ENCODE measurements at regions not wholly inside any gene's neighbourhood (a gene's known extent, or its start where the extent isn't known, plus 50 kb on each side); places are given as distances from the start of the nearest gene placed in this dataset.

DNA sequence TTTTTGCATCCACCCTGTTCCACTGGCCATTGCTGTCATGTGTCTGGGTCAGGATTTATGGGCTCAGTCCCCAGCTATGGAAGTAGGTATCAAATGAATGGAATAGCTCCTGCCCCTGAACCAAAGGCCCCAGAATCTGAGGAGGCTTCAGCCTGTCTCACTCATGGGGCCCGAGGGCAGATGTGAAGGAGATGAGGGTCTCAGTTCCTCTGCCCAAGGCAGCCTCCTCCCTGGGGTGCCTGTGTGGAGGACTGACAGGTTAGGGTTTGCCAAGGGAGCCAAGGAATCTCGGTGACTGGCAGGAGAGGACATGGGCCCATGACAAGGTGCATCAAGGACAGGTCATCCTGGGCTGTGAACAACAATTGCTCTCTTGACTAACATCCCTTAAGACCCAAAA, 70.4 kb downstream of the CPN2 start:
- Histone ChIP-seq H3K9ac (ENCODE audit: low read depth in 1 of 2, low read length in 2 of 2) (no peak overlapping the region), H3K4me1 (ENCODE audit: control insufficient read depth in 1 of 2, insufficient read depth in 2 of 2, low read length in 2 of 2) (peaks cover 0 to 9% of the 10 kb centered on the region in 2 donors), H3K36me3 (ENCODE audit: control insufficient read depth in 1 of 2, insufficient read depth in 2 of 2, low read length in 2 of 2) (no peaks in the 10 kb centered on the region), H3K27me3 (ENCODE audit: control insufficient read depth in 1 of 2, insufficient read depth in 2 of 2, low read length in 2 of 2) (no peaks in the 10 kb centered on the region), H3K4me3 (ENCODE audit: low read depth in 1 of 2, low read length in 2 of 2) (no peak overlapping the region), H3K27ac (ENCODE audit: low read depth, low read length) (no peak overlapping the region), H3K9me3 (ENCODE audit: control insufficient read depth in 1 of 2, low read length in 2 of 2) (no peaks in the 10 kb centered on the region)

GRCh38 chr3:194281306-194281705, 69.8 kb downstream of the CPN2 start:
- no peaks in the 10 kb centered on the region for H3K27me3 ChIP-seq (ENCODE audit: control insufficient read depth in 1 of 2, insufficient read depth in 2 of 2, low read length in 2 of 2)
- H3K36me3 ChIP-seq (ENCODE audit: control insufficient read depth in 1 of 2, insufficient read depth in 2 of 2, low read length in 2 of 2), result no peaks in the 10 kb centered on the region
- peaks cover 0 to 9% of the 10 kb centered on the region in 2 donors for H3K4me1 ChIP-seq (ENCODE audit: control insufficient read depth in 1 of 2, insufficient read depth in 2 of 2, low read length in 2 of 2)
- H3K27ac ChIP-seq (ENCODE audit: low read depth, low read length), result no peak overlapping the region
- no peaks in the 10 kb centered on the region for H3K9me3 ChIP-seq (ENCODE audit: control insufficient read depth in 1 of 2, low read length in 2 of 2)
- no peak overlapping the region for H3K4me3 ChIP-seq (ENCODE audit: low read depth in 1 of 2, low read length in 2 of 2)
- H3K9ac ChIP-seq (ENCODE audit: low read depth in 1 of 2, low read length in 2 of 2), result no peak overlapping the region

DNA sequence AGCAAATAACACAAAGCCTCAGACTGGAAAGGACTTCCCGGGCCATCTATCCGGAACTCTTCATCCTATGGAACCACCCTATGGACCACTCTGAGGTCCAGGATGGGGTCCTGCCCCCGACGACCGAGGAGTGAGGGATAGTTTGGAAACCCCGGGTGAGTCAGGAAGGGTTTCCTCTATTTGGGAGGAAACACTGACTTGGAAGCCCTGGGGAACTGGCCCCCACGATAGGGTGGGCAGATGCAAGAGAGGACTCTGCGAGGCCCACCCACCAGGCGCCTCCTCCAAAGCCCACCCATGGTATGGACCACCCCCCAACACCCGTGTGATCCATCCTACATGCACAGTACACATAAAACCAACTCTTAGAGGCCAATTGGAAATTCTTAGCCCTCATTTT, 69.4 kb downstream of the CPN2 start:
- Histone ChIP-seq H3K27me3 (ENCODE audit: control insufficient read depth in 1 of 2, insufficient read depth in 2 of 2, low read length in 2 of 2) (no peaks in the 10 kb centered on the region), H3K27ac (ENCODE audit: low read depth, low read length) (no peak overlapping the region), H3K4me3 (ENCODE audit: low read depth in 1 of 2, low read length in 2 of 2) (no peak overlapping the region), H3K9me3 (ENCODE audit: control insufficient read depth in 1 of 2, low read length in 2 of 2) (no peaks in the 10 kb centered on the region), H3K9ac (ENCODE audit: low read depth in 1 of 2, low read length in 2 of 2) (no peak overlapping the region), H3K36me3 (ENCODE audit: control insufficient read depth in 1 of 2, insufficient read depth in 2 of 2, low read length in 2 of 2) (no peaks in the 10 kb centered on the region), H3K4me1 (ENCODE audit: control insufficient read depth in 1 of 2, insufficient read depth in 2 of 2, low read length in 2 of 2) (peaks cover 0 to 9% of the 10 kb centered on the region in 2 donors)

- H3K27ac ChIP-seq (ENCODE audit: low read depth, low read length), result no peak overlapping the region
- H3K4me3 ChIP-seq (ENCODE audit: low read depth in 1 of 2, low read length in 2 of 2), result no peak overlapping the region
- H3K4me1 ChIP-seq (ENCODE audit: control insufficient read depth in 1 of 2, insufficient read depth in 2 of 2, low read length in 2 of 2), result peaks cover 0 to 9% of the 10 kb centered on the region in 2 donors
- no peaks in the 10 kb centered on the region for H3K9me3 ChIP-seq (ENCODE audit: control insufficient read depth in 1 of 2, low read length in 2 of 2)
- no peaks in the 10 kb centered on the region for H3K36me3 ChIP-seq (ENCODE audit: control insufficient read depth in 1 of 2, insufficient read depth in 2 of 2, low read length in 2 of 2)
- H3K27me3 ChIP-seq (ENCODE audit: control insufficient read depth in 1 of 2, insufficient read depth in 2 of 2, low read length in 2 of 2), result no peaks in the 10 kb centered on the region
- H3K9ac ChIP-seq (ENCODE audit: low read depth in 1 of 2, low read length in 2 of 2), result no peak overlapping the region
These were observed 68.5 kb downstream of the CPN2 start for GRCh38 chr3:194282436-194283122.

DNA sequence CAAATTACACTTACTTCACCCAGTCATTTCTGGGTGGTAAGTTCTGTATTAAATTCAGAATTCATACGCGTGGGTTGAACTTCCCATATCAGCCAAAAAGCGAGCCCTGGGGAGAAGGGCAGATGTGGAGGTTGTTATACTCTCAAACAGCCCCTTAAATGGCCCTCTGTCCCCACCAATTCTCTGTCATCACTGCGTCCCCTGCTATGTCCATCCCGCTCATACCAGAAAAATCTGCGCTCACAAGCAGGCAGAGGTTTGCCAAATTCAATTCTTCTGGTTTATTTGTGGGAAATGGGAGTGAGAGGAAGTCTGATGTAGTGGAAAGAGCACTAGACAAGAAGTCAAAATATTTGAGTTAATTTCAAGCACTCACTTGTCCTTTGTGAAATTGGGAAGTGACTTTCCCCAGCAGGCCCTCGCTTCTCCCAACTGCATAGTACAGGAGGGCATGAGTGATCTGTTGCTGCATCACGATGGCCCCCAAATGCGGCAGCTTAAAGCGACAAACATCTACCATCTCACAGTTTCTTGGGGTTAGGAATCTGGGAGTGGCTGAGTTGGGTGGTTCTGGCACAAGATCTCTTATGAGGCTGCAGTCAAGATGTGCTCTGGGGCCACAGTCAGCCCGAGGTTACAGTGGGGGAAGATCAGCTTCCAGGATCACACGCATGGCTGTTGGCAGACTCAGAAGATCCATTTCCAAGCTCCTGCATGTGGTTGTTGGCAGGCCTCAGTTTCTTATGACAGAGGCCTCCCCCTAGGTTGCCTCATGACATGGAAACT, 67.7 kb downstream of the CPN2 start:
- Histone ChIP-seq H3K4me1 (ENCODE audit: control insufficient read depth in 1 of 2, insufficient read depth in 2 of 2, low read length in 2 of 2) (peaks cover 0 to 6% of the 10 kb centered on the region in 2 donors), H3K9me3 (ENCODE audit: control insufficient read depth in 1 of 2, low read length in 2 of 2) (no peaks in the 10 kb centered on the region), H3K36me3 (ENCODE audit: control insufficient read depth in 1 of 2, insufficient read depth in 2 of 2, low read length in 2 of 2) (no peaks in the 10 kb centered on the region), H3K9ac (ENCODE audit: low read depth in 1 of 2, low read length in 2 of 2) (no peak overlapping the region), H3K4me3 (ENCODE audit: low read depth in 1 of 2, low read length in 2 of 2) (no peak overlapping the region), H3K27me3 (ENCODE audit: control insufficient read depth in 1 of 2, insufficient read depth in 2 of 2, low read length in 2 of 2) (no peaks in the 10 kb centered on the region), H3K27ac (ENCODE audit: low read depth, low read length) (no peak overlapping the region)

DNA sequence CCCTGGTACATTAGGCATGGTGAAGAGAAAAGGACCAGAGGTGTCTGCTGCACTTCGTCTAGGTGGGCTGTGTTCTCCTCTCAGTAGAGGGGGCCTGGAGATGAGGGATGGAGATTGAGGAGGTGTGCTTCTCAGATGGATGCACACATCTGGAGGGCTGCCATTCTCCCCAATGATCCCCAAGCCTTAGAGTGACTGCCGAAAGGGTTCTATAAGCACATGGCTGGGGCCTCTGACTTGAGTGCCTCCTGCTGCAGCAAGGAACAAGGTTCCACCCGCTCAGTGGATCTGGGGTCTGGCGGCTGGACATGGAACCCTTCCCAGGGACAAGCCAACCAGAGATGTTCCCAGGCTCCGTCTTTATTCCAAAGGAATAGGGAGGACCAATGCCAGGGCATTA, 66.8 kb downstream of the CPN2 start:
- H3K4me1 ChIP-seq (ENCODE audit: control insufficient read depth in 1 of 2, insufficient read depth in 2 of 2, low read length in 2 of 2), result peaks cover 0 to 6% of the 10 kb centered on the region in 2 donors
- H3K4me3 ChIP-seq (ENCODE audit: low read depth in 1 of 2, low read length in 2 of 2), result no peak overlapping the region
- no peak overlapping the region for H3K9ac ChIP-seq (ENCODE audit: low read depth in 1 of 2, low read length in 2 of 2)
- H3K27ac ChIP-seq (ENCODE audit: low read depth, low read length), result no peak overlapping the region
- H3K9me3 ChIP-seq (ENCODE audit: control insufficient read depth in 1 of 2, low read length in 2 of 2), result no peaks in the 10 kb centered on the region
- H3K36me3 ChIP-seq (ENCODE audit: control insufficient read depth in 1 of 2, insufficient read depth in 2 of 2, low read length in 2 of 2), result no peaks in the 10 kb centered on the region
- no peaks in the 10 kb centered on the region for H3K27me3 ChIP-seq (ENCODE audit: control insufficient read depth in 1 of 2, insufficient read depth in 2 of 2, low read length in 2 of 2)

GRCh38 chr3:194285024-194285849, 65.9 kb downstream of the CPN2 start:
- no peak overlapping the region for H3K9ac ChIP-seq (ENCODE audit: low read depth in 1 of 2, low read length in 2 of 2)
- H3K27me3 ChIP-seq (ENCODE audit: control insufficient read depth in 1 of 2, insufficient read depth in 2 of 2, low read length in 2 of 2), result no peaks in the 10 kb centered on the region
- no peaks in the 10 kb centered on the region for H3K36me3 ChIP-seq (ENCODE audit: control insufficient read depth in 1 of 2, insufficient read depth in 2 of 2, low read length in 2 of 2)
- H3K4me3 ChIP-seq (ENCODE audit: low read depth in 1 of 2, low read length in 2 of 2), result no peak overlapping the region
- no peak overlapping the region for H3K27ac ChIP-seq (ENCODE audit: low read depth, low read length)
- peaks cover 0 to 6% of the 10 kb centered on the region in 2 donors for H3K4me1 ChIP-seq (ENCODE audit: control insufficient read depth in 1 of 2, insufficient read depth in 2 of 2, low read length in 2 of 2)
- no peaks in the 10 kb centered on the region for H3K9me3 ChIP-seq (ENCODE audit: control insufficient read depth in 1 of 2, low read length in 2 of 2)

- Histone ChIP-seq H3K4me1 (ENCODE audit: control insufficient read depth in 1 of 2, insufficient read depth in 2 of 2, low read length in 2 of 2) (peaks cover 0 to 6% of the 10 kb centered on the region in 2 donors), H3K9ac (ENCODE audit: low read depth in 1 of 2, low read length in 2 of 2) (no peak overlapping the region), H3K27me3 (ENCODE audit: control insufficient read depth in 1 of 2, insufficient read depth in 2 of 2, low read length in 2 of 2) (no peaks in the 10 kb centered on the region), H3K9me3 (ENCODE audit: control insufficient read depth in 1 of 2, low read length in 2 of 2) (no peaks in the 10 kb centered on the region), H3K36me3 (ENCODE audit: control insufficient read depth in 1 of 2, insufficient read depth in 2 of 2, low read length in 2 of 2) (no peaks in the 10 kb centered on the region), H3K4me3 (ENCODE audit: low read depth in 1 of 2, low read length in 2 of 2) (no peak overlapping the region), H3K27ac (ENCODE audit: low read depth, low read length) (no peak overlapping the region)
These were observed 65.3 kb downstream of the CPN2 start for GRCh38 chr3:194285850-194286197.

DNA sequence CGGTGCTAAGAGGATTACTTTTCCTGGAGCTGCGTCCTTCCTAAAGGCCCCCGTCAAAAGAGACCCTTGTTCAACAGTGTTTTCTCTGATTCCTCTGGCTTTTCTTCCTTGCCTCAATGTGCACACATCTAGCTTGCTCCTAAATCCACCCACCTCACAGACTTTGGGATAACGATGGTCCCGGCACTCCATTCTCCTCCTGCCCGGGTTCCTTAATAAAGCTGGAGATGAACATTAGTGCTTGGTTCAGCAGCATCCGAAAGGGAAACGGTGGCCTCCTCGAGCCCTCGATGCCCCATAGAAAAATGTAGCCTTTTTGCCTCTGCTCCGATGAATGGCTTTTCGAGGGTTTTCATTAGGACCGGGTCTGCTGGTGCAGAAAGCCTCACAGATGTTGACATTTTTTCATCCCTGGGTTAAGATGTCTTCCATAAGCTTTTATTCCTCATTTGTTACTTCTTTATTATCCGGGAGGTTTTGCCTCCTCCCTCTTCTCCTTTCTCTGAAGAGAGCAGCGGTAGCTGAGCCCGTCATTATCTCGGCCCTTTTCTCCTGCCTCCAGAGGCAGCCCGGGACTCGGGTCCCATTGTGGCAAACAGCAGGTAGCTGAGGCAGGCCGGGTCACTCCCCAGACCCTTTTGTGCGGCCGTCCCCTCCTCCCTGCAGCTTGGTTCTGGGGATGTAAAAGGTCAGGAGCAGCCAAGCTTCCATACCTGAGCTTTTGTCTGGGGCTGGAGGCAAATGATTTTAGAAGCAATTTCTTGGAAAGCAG, 64.6 kb downstream of the CPN2 start:
- no peak overlapping the region for H3K4me3 ChIP-seq (ENCODE audit: low read depth in 1 of 2, low read length in 2 of 2)
- H3K4me1 ChIP-seq (ENCODE audit: control insufficient read depth in 1 of 2, insufficient read depth in 2 of 2, low read length in 2 of 2), result peaks cover 0 to 6% of the 10 kb centered on the region in 2 donors
- H3K27ac ChIP-seq (ENCODE audit: low read depth, low read length), result no peak overlapping the region

More for the DNA sequence above, 64.6 kb downstream of the CPN2 start:
- no peak overlapping the region for H3K9ac ChIP-seq (ENCODE audit: low read depth in 1 of 2, low read length in 2 of 2)
- no peaks in the 10 kb centered on the region for H3K36me3 ChIP-seq (ENCODE audit: control insufficient read depth in 1 of 2, insufficient read depth in 2 of 2, low read length in 2 of 2)
- H3K9me3 ChIP-seq (ENCODE audit: control insufficient read depth in 1 of 2, low read length in 2 of 2), result no peaks in the 10 kb centered on the region
- no peaks in the 10 kb centered on the region for H3K27me3 ChIP-seq (ENCODE audit: control insufficient read depth in 1 of 2, insufficient read depth in 2 of 2, low read length in 2 of 2)
